ENCODE measurements at regions not wholly inside any gene's neighbourhood (a gene's known extent, or its start where the extent isn't known, plus 50 kb on each side); places are given as distances from the start of the nearest gene placed in this dataset.

- no peaks in the 10 kb centered on the region for H3K9me3 ChIP-seq (ENCODE audit: low read length)
- H3K4me1 ChIP-seq (ENCODE audit: insufficient read depth, low read length): peaks cover 25% of the 10 kb centered on the region
- H3K79me2 ChIP-seq (ENCODE audit: low read length): no peaks in the 10 kb centered on the region
- no peaks in the 10 kb centered on the region for H4K20me1 ChIP-seq (ENCODE audit: low read length)
- H3K27me3 ChIP-seq (ENCODE audit: low read length): no peaks in the 10 kb centered on the region
- ATAC-seq (no peak), DNase-seq (no peak)
- CTCF ChIA-PET: no interaction called here
- POLR2A ChIA-PET (ENCODE audit: unreplicated experiment): no interaction called here
- TF ChIP-seq, protein P1, sequence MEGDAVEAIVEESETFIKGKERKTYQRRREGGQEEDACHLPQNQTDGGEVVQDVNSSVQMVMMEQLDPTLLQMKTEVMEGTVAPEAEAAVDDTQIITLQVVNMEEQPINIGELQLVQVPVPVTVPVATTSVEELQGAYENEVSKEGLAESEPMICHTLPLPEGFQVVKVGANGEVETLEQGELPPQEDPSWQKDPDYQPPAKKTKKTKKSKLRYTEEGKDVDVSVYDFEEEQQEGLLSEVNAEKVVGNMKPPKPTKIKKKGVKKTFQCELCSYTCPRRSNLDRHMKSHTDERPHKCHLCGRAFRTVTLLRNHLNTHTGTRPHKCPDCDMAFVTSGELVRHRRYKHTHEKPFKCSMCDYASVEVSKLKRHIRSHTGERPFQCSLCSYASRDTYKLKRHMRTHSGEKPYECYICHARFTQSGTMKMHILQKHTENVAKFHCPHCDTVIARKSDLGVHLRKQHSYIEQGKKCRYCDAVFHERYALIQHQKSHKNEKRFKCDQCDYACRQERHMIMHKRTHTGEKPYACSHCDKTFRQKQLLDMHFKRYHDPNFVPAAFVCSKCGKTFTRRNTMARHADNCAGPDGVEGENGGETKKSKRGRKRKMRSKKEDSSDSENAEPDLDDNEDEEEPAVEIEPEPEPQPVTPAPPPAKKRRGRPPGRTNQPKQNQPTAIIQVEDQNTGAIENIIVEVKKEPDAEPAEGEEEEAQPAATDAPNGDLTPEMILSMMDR (conservative IDR thresholded peaks at IDR 0.05; ENCODE audit: low read depth, low read length): no peak
- TF ChIP-seq EZH2 (IDR thresholded peaks at IDR 0.05; ENCODE audit: low read length, unreplicated experiment) (no peak), EZH2phosphoT487 (IDR thresholded peaks at IDR 0.05; ENCODE audit: borderline replicate concordance, low read length) (no peak)
- H3F3A ChIP-seq (ENCODE audit: low read length, unreplicated experiment): peaks cover 10% of the 10 kb centered on the region
- H3K9me2 ChIP-seq (replicated peaks; ENCODE audit: low read length): no peaks in the 10 kb centered on the region
- H3K27ac ChIP-seq (ENCODE audit: low read length): no peak overlapping the region
- no peak overlapping the region for H3K4me3 ChIP-seq (ENCODE audit: low read length)
- no peak overlapping the region for H2AFZ ChIP-seq (ENCODE audit: low read length)
- intact Hi-C loops (cut with micrococcal nuclease): no loop called here
- no peaks in the 10 kb centered on the region for H3K36me3 ChIP-seq (ENCODE audit: low read depth, low read length)
- no peak overlapping the region for H3K9ac ChIP-seq (ENCODE audit: low read length)
- BruUV-seq (replicated peaks): no TSS peak
- no peak overlapping the region for H3K4me2 ChIP-seq (ENCODE audit: low read length)
Observed at GRCh38 chr21:26394341-26394740, 178.7 kb downstream of the CYYR1 start.

- CTCF ChIA-PET: no interaction called here
- BruUV-seq (replicated peaks): no TSS peak
- peak overlapping the region; percentile 77 for H3K4me2 ChIP-seq (ENCODE audit: low read length)
Observed at GRCh38 chr21:26391166-26391565, 181.9 kb downstream of the CYYR1 start.

More at GRCh38 chr21:26391166-26391565, 181.9 kb downstream of the CYYR1 start:
- Histone ChIP-seq H3F3A (ENCODE audit: low read length, unreplicated experiment) (peaks cover 17% of the 10 kb centered on the region), H2AFZ (ENCODE audit: low read length) (no peak overlapping the region), H3K9me2 (replicated peaks; ENCODE audit: low read length) (no peaks in the 10 kb centered on the region), H3K9me3 (ENCODE audit: low read length) (0 out of 2 replicates have a peak, but pooled peaks cover 8% of the 10 kb centered on the region), H3K9ac (ENCODE audit: low read length) (peak overlapping the region; percentile 63; the same call in 1 of the 2 replicates), H3K79me2 (ENCODE audit: low read length) (no peaks in the 10 kb centered on the region), H3K4me1 (ENCODE audit: insufficient read depth, low read length) (peaks cover 40% of the 10 kb centered on the region), H3K4me3 (ENCODE audit: low read length) (no peak overlapping the region), H3K27ac (ENCODE audit: low read length) (peak overlapping the region; percentile 95), H3K27me3 (ENCODE audit: low read length) (no peaks in the 10 kb centered on the region), H4K20me1 (ENCODE audit: low read length) (no peaks in the 10 kb centered on the region), H3K36me3 (ENCODE audit: low read depth, low read length) (no peaks in the 10 kb centered on the region)
- DNase-seq (peak; percentile 43), ATAC-seq (no peak)
- POLR2A ChIA-PET (ENCODE audit: unreplicated experiment): no interaction called here
- intact Hi-C loops (cut with micrococcal nuclease): loop anchor here (2.0 kb wide), 2 partner anchors 122 to 294 kb away; no protein-coding TSS in a partner anchor
- no peak for TF ChIP-seq EZH2phosphoT487 (IDR thresholded peaks at IDR 0.05; ENCODE audit: borderline replicate concordance, low read length)
- no peak for TF ChIP-seq EZH2 (IDR thresholded peaks at IDR 0.05; ENCODE audit: low read length, unreplicated experiment)
- TF ChIP-seq, protein P1 (conservative IDR thresholded peaks at IDR 0.05; ENCODE audit: low read depth, low read length): no peak
